A549 (cell line): ENCODE measurements at regions not wholly inside any gene's neighbourhood (a gene's known extent, or its start where the extent isn't known, plus 50 kb on each side); places are given as distances from the start of the nearest gene placed in this dataset.

ENCODE experiments used
- ATAC-seq, 2 experiments: fragments of 200-7000 bp in 1 of 2; fragments of >200 bp in 1 of 2; cut with Nextera tagmentation in 1 of 2; cut with Tn5 transposase in 1 of 2; 3 replicates each; pipeline versions ENCODE4 v1.8.0 to v1.9.1; 2018 to 2020; ENCODE audit warnings: mild to moderate bottlenecking in 1 of 2, moderate library complexity in 1 of 2
- CTCF ChIA-PET: fragments of 300-600 bp; sonication (Branson Sonifier 250); formaldehyde crosslinking; extraction: SDS; loops from one replicate; lab custom pipeline; 2021; ENCODE audit warnings: antibody characterized with exemption, inconsistent platforms; lab: Yijun Ruan, JAX
- POLR2A ChIA-PET: fragments of 350-600 bp; formaldehyde crosslinking; extraction: SDS; loops from one replicate; lab custom pipeline; 2021; ENCODE audit warnings: antibody characterized with exemption, inconsistent platforms; lab: Yijun Ruan, JAX
- DNase-seq, 2 experiments: peaks; one replicate each; pipeline versions ENCODE4 v3.0.0 to v3.0.0-alpha.2; 2011 to 2016; ENCODE audit warnings: low read depth in 1 of 2, low spot score in 1 of 2
- FAIRE-seq: peaks from 2 replicates; lab custom pipeline; 2011; peaks lifted over from hg19 to GRCh38; lab: Jason Lieb, UNC
- H3K27ac ChIP-seq, 2 experiments: fragments of >200 bp; sonication (Bioruptor Twin); formaldehyde crosslinking; 3 replicates each; pipeline ENCODE4 v1.5.1; 2016 to 2017
- H3K4me1 ChIP-seq: fragments of >200 bp; sonication (Bioruptor Twin); formaldehyde crosslinking; 3 replicates; pipeline ENCODE4 v1.6.1; 2016
- H3K4me2 ChIP-seq: fragments of >200 bp; sonication (Bioruptor Twin); formaldehyde crosslinking; 3 replicates; pipeline ENCODE4 v1.6.1; 2016
- H3K4me3 ChIP-seq: fragments of >200 bp; sonication (Bioruptor Twin); formaldehyde crosslinking; 3 replicates; pipeline ENCODE4 v1.5.1; 2016
- H3K9me3 ChIP-seq: fragments of >200 bp; sonication (Bioruptor Twin); formaldehyde crosslinking; 3 replicates; pipeline ENCODE4 v1.6.1; 2016
- BHLHE40 ChIP-seq: IDR thresholded peaks from 2 replicates; pipeline ENCODE4 v1.6.1; 2012; ENCODE audit warnings: low read depth, low read length, inconsistent platforms
- CBX8 ChIP-seq: fragments of 200-600 bp; sonication (generic); IDR thresholded peaks from 2 replicates; pipeline ENCODE4 v1.6.1; 2016
- E2F6 ChIP-seq: IDR thresholded peaks from 2 replicates; pipeline ENCODE4 v1.6.1; 2012; ENCODE audit warnings: low read depth, borderline replicate concordance
- ESRRA ChIP-seq: fragments of 150-350 bp; IDR thresholded peaks from 2 replicates; pipeline ENCODE4 v1.6.1; 2014; ENCODE audit warnings: mild to moderate bottlenecking, low read length, borderline replicate concordance
- FOSB ChIP-seq: fragments of 250-450 bp; sonication (Bioruptor Pico); IDR thresholded peaks from 2 replicates; pipeline ENCODE4 v1.5.0; 2020; ENCODE audit warnings: mild to moderate bottlenecking, moderate library complexity
- FOSL2 ChIP-seq, 2 experiments: fragments of 450-650 bp in 1 of 2; fragments of >200 bp in 1 of 2; sonication (Bioruptor Twin) in 1 of 2; formaldehyde crosslinking; IDR thresholded peaks; 2 replicates each; pipeline versions ENCODE4 v1.5.0 to v1.6.1; 2016 to 2020; ENCODE audit warnings: mild to moderate bottlenecking in 1 of 2, moderate library complexity in 1 of 2
- FOXS1 ChIP-seq: fragments of 250-450 bp; sonication (Bioruptor Pico); IDR thresholded peaks from 2 replicates; pipeline ENCODE4 v1.5.0; 2020; ENCODE audit warnings: mild to moderate bottlenecking, moderate library complexity
- GATA3 ChIP-seq: IDR thresholded peaks from 2 replicates; pipeline ENCODE4 v1.6.1; 2012; ENCODE audit warnings: borderline replicate concordance
- HDAC2 ChIP-seq: fragments of 200-600 bp; sonication (generic); IDR thresholded peaks from 2 replicates; pipeline ENCODE4 v1.6.1; 2016
- HOXA7 ChIP-seq: fragments of 250-450 bp; sonication (Bioruptor Pico); IDR thresholded peaks from 2 replicates; pipeline ENCODE4 v1.5.0; 2020; ENCODE audit warnings: mild to moderate bottlenecking, moderate library complexity
- HOXB5 ChIP-seq: fragments of 250-450 bp; sonication (Bioruptor Pico); IDR thresholded peaks from 2 replicates; pipeline ENCODE4 v1.5.0; 2020; ENCODE audit warnings: mild to moderate bottlenecking, moderate library complexity
- KDM1A ChIP-seq: fragments of 200-600 bp; sonication (generic); IDR thresholded peaks from 2 replicates; pipeline ENCODE4 v1.6.1; 2016; ENCODE audit warnings: low read depth, mild to moderate bottlenecking
- MAFK ChIP-seq: fragments of 450-650 bp; IDR thresholded peaks from 2 replicates; pipeline ENCODE4 v1.6.1; 2014; ENCODE audit not compliant: partially characterized antibody
- MAZ ChIP-seq: fragments of 150-350 bp; IDR thresholded peaks from 2 replicates; pipeline ENCODE4 v1.6.1; 2014; ENCODE audit warnings: antibody characterized with exemption, low read depth, low read length, borderline replicate concordance
- MYC ChIP-seq: IDR thresholded peaks from 2 replicates; pipeline ENCODE4 v1.6.1; 2012; ENCODE audit warnings: mild to moderate bottlenecking, inconsistent platforms, low read length, improper control_type of control experiment, borderline replicate concordance
- PHF8 ChIP-seq: fragments of 200-600 bp; sonication (generic); IDR thresholded peaks from 2 replicates; pipeline ENCODE4 v1.6.1; 2016; ENCODE audit warnings: low read depth, mild to moderate bottlenecking, antibody characterized with exemption, moderate library complexity, borderline replicate concordance
- RAD21 ChIP-seq, 2 experiments: fragments of >200 bp in 1 of 2; sonication (Bioruptor Twin) in 1 of 2; formaldehyde crosslinking in 1 of 2; IDR thresholded peaks in 1 of 2; conservative IDR thresholded peaks in 1 of 2; 2 replicates in 1 of 2; 3 replicates in 1 of 2; pipeline ENCODE4 v1.6.1; 2012 to 2018; ENCODE audit warnings: inconsistent platforms in 1 of 2
- RARB ChIP-seq: fragments of 250-450 bp; sonication (Bioruptor Pico); IDR thresholded peaks from 2 replicates; pipeline ENCODE4 v1.8.0; 2021; ENCODE audit warnings: mild to moderate bottlenecking, moderate library complexity
- RNF2 ChIP-seq: fragments of 200-600 bp; sonication (generic); IDR thresholded peaks from 2 replicates; pipeline ENCODE4 v1.6.1; 2016; ENCODE audit warnings: low read depth, mild to moderate bottlenecking, antibody characterized with exemption, moderate library complexity, borderline replicate concordance
- SREBF2 ChIP-seq: fragments of 450-650 bp; IDR thresholded peaks from 2 replicates; pipeline ENCODE4 v1.6.1; 2014; ENCODE audit warnings: mild to moderate bottlenecking, moderate library complexity
- TP53 ChIP-seq: fragments of 250-450 bp; sonication (Bioruptor Pico); IDR thresholded peaks from 2 replicates; pipeline ENCODE4 v1.5.0; 2021; ENCODE audit warnings: mild to moderate bottlenecking, moderate library complexity
- ZC3H11A ChIP-seq: fragments of 450-650 bp; IDR thresholded peaks from 2 replicates; pipeline ENCODE4 v1.6.1; 2014; ENCODE audit warnings: antibody characterized with exemption, mild to moderate bottlenecking
- ZFP36 ChIP-seq: fragments of 450-650 bp; IDR thresholded peaks from 2 replicates; pipeline ENCODE4 v1.6.1; 2014; ENCODE audit warnings: borderline replicate concordance; ENCODE audit not compliant: partially characterized antibody
- WGBS: methylation state at CpG from one replicate; pipeline ENCODE4 v1.1.6; 2017; ENCODE audit errors: missing lambda C conversion rate; 5-methylcytosine and 5-hydroxymethylcytosine counted together

GRCh38 chr4:43282534-43282933 lies 390.0 kb downstream of the GRXCR1 start (continued):
- TF ChIP-seq ZC3H11A (no peak), ZFP36 (no peak)

GRCh38 chr4:43286137-43286536 lies 393.6 kb downstream of the GRXCR1 start:
- TF ChIP-seq HOXB5 (no peak), MAFK (no peak), TP53 (no peak), CBX8 (no peak), PHF8 (no peak), BHLHE40 (no peak), RNF2 (no peak), SREBF2 (no peak), MAZ (no peak), HDAC2 (no peak), FOSL2 (IDR thresholded peaks at IDR 0.05) (no peak), FOSL2 (CRISPR knock-in tag; IDR thresholded peaks at IDR 0.05) (no peak), E2F6 (no peak), ZFP36 (no peak), GATA3 (no peak), RAD21 (conservative IDR thresholded peaks at IDR 0.05 in 1 of 2, IDR thresholded peaks at IDR 0.05 in 1 of 2) (no peak)
- ChIA-PET POLR2A (no interaction called here), CTCF (no interaction called here)
- 0% methylated on average over 1 of the region's 1 CpG for WGBS
- Histone ChIP-seq H3K4me2 (no peak overlapping the region), H3K9me3 (no peaks in the 10 kb centered on the region), H3K4me1 (no peaks in the 10 kb centered on the region), H3K4me3 (no peak overlapping the region), H3K27ac (no peak overlapping the region)
- ATAC-seq (no peak), DNase-seq (no peak), FAIRE-seq (no peak)

GRCh38 chr4:43296946-43297528 lies 404.5 kb downstream of the GRXCR1 start:
- POLR2A ChIA-PET: no interaction called here
- no peak for FAIRE-seq

GRCh38 chr4:43316813-43317212 lies 424.3 kb downstream of the GRXCR1 start:
- WGBS: 0% methylated on average over 1 of the region's 1 CpG
- DNase-seq (no peak), FAIRE-seq (no peak), ATAC-seq (no peak)
- H3K4me2 ChIP-seq: no peak overlapping the region
- POLR2A ChIA-PET: no interaction called here
- H3K9me3 ChIP-seq: no peaks in the 10 kb centered on the region
- H3K4me3 ChIP-seq: no peak overlapping the region
- no peak overlapping the region for H3K27ac ChIP-seq
- no peaks in the 10 kb centered on the region for H3K4me1 ChIP-seq
- no peak for TF ChIP-seq FOSB
- TF ChIP-seq RARB: no peak
- no peak for TF ChIP-seq MYC
- TF ChIP-seq HOXB5: no peak
- CTCF ChIA-PET: no interaction called here

More at GRCh38 chr4:43296946-43297528, 404.5 kb downstream of the GRXCR1 start:
- Histone ChIP-seq H3K27ac (no peak overlapping the region), H3K4me1 (no peaks in the 10 kb centered on the region), H3K4me2 (no peak overlapping the region), H3K9me3 (no peaks in the 10 kb centered on the region), H3K4me3 (no peak overlapping the region)
- TF ChIP-seq KDM1A: no peak
- TF ChIP-seq RARB: no peak
- TF ChIP-seq HOXA7 (CRISPR knock-in tag): no peak
- TF ChIP-seq ZC3H11A: no peak
- no peak for TF ChIP-seq ESRRA
- no peak for TF ChIP-seq GATA3
- no peak for TF ChIP-seq FOXS1 (CRISPR knock-in tag)
- 86% methylated on average over 2 of the region's 2 CpGs for WGBS
- ATAC-seq: no peak
- DNase-seq: no peak
- CTCF ChIA-PET: no interaction called here
